Gastroesophageal sphincter (tissue), 4 donors: ENCODE measurements at regions not wholly inside any gene's neighbourhood (a gene's known extent, or its start where the extent isn't known, plus 50 kb on each side); places are given as distances from the start of the nearest gene placed in this dataset.

Source experiments
- ATAC-seq: fragments of 150-250 bp; one replicate; pipeline ENCODE4 v1.9.1; 2016; ENCODE audit warnings: mild to moderate bottlenecking, moderate library complexity
- H3K27ac ChIP-seq, 4 donors: fragments of 200-600 bp; sonication (generic) in 3 of 4; 1 replicate in 3 of 4; 2 replicates in 1 of 4; pipeline ENCODE4 v1.5.1; 2016 to 2019
- H3K27me3 ChIP-seq: fragments of 200-600 bp; sonication (generic); one replicate; pipeline ENCODE4 v1.5.1; 2019
- H3K36me3 ChIP-seq, 2 donors: fragments of 200-600 bp; sonication (generic); one replicate each; pipeline ENCODE4 v1.5.1; 2019; ENCODE audit warnings: control low read depth in 1 of 2
- H3K4me1 ChIP-seq, 3 donors: fragments of 200-600 bp; sonication (generic); 1 replicate in 2 of 3; 2 replicates in 1 of 3; pipeline ENCODE4 v1.5.1; 2016 to 2019; ENCODE audit warnings: control low read depth in 2 of 3
- H3K4me3 ChIP-seq, 2 donors: fragments of 200-600 bp; sonication (generic); one replicate each; pipeline ENCODE4 v1.5.1; 2019; ENCODE audit warnings: mild to moderate bottlenecking in 1 of 2, moderate library complexity in 1 of 2
- H3K9me3 ChIP-seq, 3 donors: fragments of 200-600 bp; sonication (generic); one replicate each; pipeline ENCODE4 v1.5.1; 2017 to 2019; ENCODE audit warnings: control low read depth in 2 of 3
- CTCF ChIP-seq, 4 experiments: fragments of 200-600 bp in 2 of 4; fragments of 450-650 bp in 2 of 4; sonication (generic) in 1 of 4; IDR thresholded peaks; one replicate each; pipeline ENCODE4 v1.5.1; 2017 to 2019; ENCODE audit warnings: antibody characterized with exemption in 4 of 4, mild to moderate bottlenecking in 2 of 4, moderate library complexity in 2 of 4
- EP300 ChIP-seq: sonication (generic); formaldehyde crosslinking; IDR thresholded peaks from one replicate; pipeline ENCODE4 v1.6.1; 2017; ENCODE audit warnings: antibody characterized with exemption, mild to moderate bottlenecking
- POLR2A ChIP-seq, 2 donors: fragments of 450-650 bp; IDR thresholded peaks; one replicate each; pipeline ENCODE4 v1.6.1; 2017; ENCODE audit warnings: antibody characterized with exemption in 2 of 2, mild to moderate bottlenecking in 2 of 2, moderate library complexity in 1 of 2
- POLR2AphosphoS5 ChIP-seq: sonication (generic); formaldehyde crosslinking; IDR thresholded peaks from one replicate; pipeline ENCODE4 v1.6.1; 2017; ENCODE audit warnings: antibody characterized with exemption
- WGBS, 2 donors: methylation state at CpG; one replicate each; pipeline ENCODE4 v1.1.5; 2018; ENCODE audit warnings: low coverage in 1 of 2; 5-methylcytosine and 5-hydroxymethylcytosine counted together

- H3K36me3 ChIP-seq: no peaks in the 10 kb centered on the region
- WGBS, 2 donors: 11 to 19% methylated on average over 8 to 12 of the region's 12 CpGs
- H3K27me3 ChIP-seq: no peaks in the 10 kb centered on the region
- peak overlapping the region; percentile 26 to 32 for H3K4me3 ChIP-seq
- H3K27ac ChIP-seq: no peak overlapping the region
- no peak for ATAC-seq
- H3K4me1 ChIP-seq: peaks cover 2 to 19% (median 9%) of the 10 kb centered on the region in 3 donors
- no peak for TF ChIP-seq POLR2A (IDR thresholded peaks at IDR 0.05)
- no peak for TF ChIP-seq POLR2AphosphoS5
- TF ChIP-seq EP300: no peak
- no peak for TF ChIP-seq CTCF (IDR thresholded peaks at IDR 0.05)
- no peaks in the 10 kb centered on the region for H3K9me3 ChIP-seq
These were observed 123.5 kb upstream of the IFNGR1 start for GRCh38 chr6:137342607-137343190.

GRCh38 chr6:137341681-137342195, 122.6 kb upstream of the IFNGR1 start:
- Histone ChIP-seq H3K36me3 (no peaks in the 10 kb centered on the region), H3K4me1 (peaks cover 2 to 19% (median 9%) of the 10 kb centered on the region in 3 donors), H3K27me3 (no peaks in the 10 kb centered on the region), H3K27ac (no peak overlapping the region), H3K9me3 (no peaks in the 10 kb centered on the region), H3K4me3 (no peak overlapping the region)
- 53 to 54% methylated on average over 6 to 7 of the region's 15 CpGs for WGBS, 2 donors
- TF ChIP-seq POLR2A (IDR thresholded peaks at IDR 0.05): no peak
- TF ChIP-seq POLR2AphosphoS5: no peak
- peak in 2 of 4 experiments; percentile 11 to 23 for TF ChIP-seq CTCF (IDR thresholded peaks at IDR 0.05)
- no peak for TF ChIP-seq EP300
- no peak for ATAC-seq

- Histone ChIP-seq H3K36me3 (no peaks in the 10 kb centered on the region), H3K9me3 (no peaks in the 10 kb centered on the region), H3K4me1 (peaks cover 2 to 19% (median 9%) of the 10 kb centered on the region in 3 donors), H3K27me3 (no peaks in the 10 kb centered on the region), H3K27ac (no peak overlapping the region), H3K4me3 (no peak overlapping the region)
- WGBS, 2 donors: 44 to 61% methylated on average over 5 of the region's 5 CpGs
- ATAC-seq: no peak
- no peak for TF ChIP-seq POLR2AphosphoS5
- no peak for TF ChIP-seq POLR2A (IDR thresholded peaks at IDR 0.05)
- TF ChIP-seq EP300: no peak
- no peak for TF ChIP-seq CTCF (IDR thresholded peaks at IDR 0.05)
These were observed 120.9 kb upstream of the IFNGR1 start for GRCh38 chr6:137339929-137340559.

GRCh38 chr6:137334884-137335283, 115.7 kb upstream of the IFNGR1 start:
- Histone ChIP-seq H3K4me3 (no peak overlapping the region), H3K27me3 (no peaks in the 10 kb centered on the region), H3K9me3 (no peaks in the 10 kb centered on the region), H3K4me1 (peaks cover 0 to 24% (median 2%) of the 10 kb centered on the region in 3 donors), H3K36me3 (no peaks in the 10 kb centered on the region), H3K27ac (no peak overlapping the region)
- TF ChIP-seq POLR2A (IDR thresholded peaks at IDR 0.05) (no peak), EP300 (no peak), POLR2AphosphoS5 (no peak), CTCF (IDR thresholded peaks at IDR 0.05) (no peak)
- WGBS, 2 donors: 77 to 87% methylated on average over 2 to 3 of the region's 3 CpGs
- ATAC-seq: no peak

- WGBS, 2 donors: 46 to 63% methylated on average over 5 of the region's 5 CpGs
- Histone ChIP-seq H3K4me3 (no peak overlapping the region), H3K4me1 (peaks cover 0 to 23% (median 2%) of the 10 kb centered on the region in 3 donors), H3K9me3 (no peaks in the 10 kb centered on the region), H3K27me3 (no peaks in the 10 kb centered on the region), H3K27ac (no peak overlapping the region), H3K36me3 (no peaks in the 10 kb centered on the region)
- no peak for ATAC-seq
- TF ChIP-seq CTCF (IDR thresholded peaks at IDR 0.05): no peak
- TF ChIP-seq EP300: no peak
- no peak for TF ChIP-seq POLR2AphosphoS5
- TF ChIP-seq POLR2A (IDR thresholded peaks at IDR 0.05): no peak
These were observed 114.9 kb upstream of the IFNGR1 start for GRCh38 chr6:137334094-137334493.
